ENCODE measurements at regions not wholly inside any gene's neighbourhood (a gene's known extent, or its start where the extent isn't known, plus 50 kb on each side); places are given as distances from the start of the nearest gene placed in this dataset.

GRCh38 chr21:17726047-17726829, 92.9 kb downstream of the C21orf91 start:
- H3K27me3 ChIP-seq (replicated peaks in 1 of 7): no peaks in the 10 kb centered on the region
- no peaks in the 10 kb centered on the region for H3K9me3 ChIP-seq
- no peak overlapping the region for H3K27ac ChIP-seq
- 92 to 97% (median 93%) methylated on average over 8 of the region's 8 CpGs for WGBS, 5 donors
- no peaks in the 10 kb centered on the region for H3K36me3 ChIP-seq
- intact Hi-C loops (cut with DNase I; ENCODE audit: low total_unique reads): no loop called here
- no peak for DNase-seq
- no peak overlapping the region for H3K4me3 ChIP-seq
- TF ChIP-seq POLR2A (IDR thresholded peaks at IDR 0.05) (no peak), CTCF (IDR thresholded peaks at IDR 0.05 in 8 of 11, conservative IDR thresholded peaks at IDR 0.05 in 3 of 11) (no peak), POLR2AphosphoS5 (IDR thresholded peaks at IDR 0.05) (no peak)
- peaks cover 0 to 7% (median 0%) of the 10 kb centered on the region in 6 donors for H3K4me1 ChIP-seq

GRCh38 chr21:17725339-17725738, 93.8 kb downstream of the C21orf91 start:
- DNase-seq: no peak
- intact Hi-C loops (cut with DNase I; ENCODE audit: low total_unique reads): no loop called here
- no peak for TF ChIP-seq CTCF (IDR thresholded peaks at IDR 0.05 in 8 of 11, conservative IDR thresholded peaks at IDR 0.05 in 3 of 11)
- TF ChIP-seq POLR2A (IDR thresholded peaks at IDR 0.05): no peak
- no peak for TF ChIP-seq POLR2AphosphoS5 (IDR thresholded peaks at IDR 0.05)
- Histone ChIP-seq H3K4me3 (no peak overlapping the region), H3K36me3 (no peaks in the 10 kb centered on the region), H3K9me3 (no peaks in the 10 kb centered on the region), H3K27ac (no peak overlapping the region), H3K27me3 (replicated peaks in 1 of 7) (no peaks in the 10 kb centered on the region), H3K4me1 (peaks cover 0 to under 1% (median 0%) of the 10 kb centered on the region in 6 donors)
- WGBS, 5 donors: 62 to 95% (median 87%) methylated on average over 3 of the region's 3 CpGs

- no peaks in the 10 kb centered on the region for H3K36me3 ChIP-seq
- no peak overlapping the region for H3K27ac ChIP-seq
- intact Hi-C loops (cut with DNase I; ENCODE audit: low total_unique reads): no loop called here
- H3K27me3 ChIP-seq (replicated peaks in 1 of 7): no peaks in the 10 kb centered on the region
- 88 to 100% (median 89%) methylated on average over 2 of the region's 2 CpGs for WGBS, 5 donors
- DNase-seq: no peak
- H3K4me1 ChIP-seq: no peaks in the 10 kb centered on the region
- peaks cover 0 to 8% (median 0%) of the 10 kb centered on the region in 8 donors for H3K9me3 ChIP-seq
- H3K4me3 ChIP-seq: no peak overlapping the region
- TF ChIP-seq POLR2A (IDR thresholded peaks at IDR 0.05) (no peak), POLR2AphosphoS5 (IDR thresholded peaks at IDR 0.05) (no peak), CTCF (IDR thresholded peaks at IDR 0.05 in 8 of 11, conservative IDR thresholded peaks at IDR 0.05 in 3 of 11) (no peak)
Measured at GRCh38 chr21:17712887-17713286, 100.2 kb upstream of the BTG3 start.

- TF ChIP-seq POLR2A (IDR thresholded peaks at IDR 0.05) (no peak), POLR2AphosphoS5 (IDR thresholded peaks at IDR 0.05) (no peak), CTCF (IDR thresholded peaks at IDR 0.05 in 8 of 11, conservative IDR thresholded peaks at IDR 0.05 in 3 of 11) (no peak)
- intact Hi-C loops (cut with DNase I; ENCODE audit: low total_unique reads): no loop called here
- no peaks in the 10 kb centered on the region for H3K4me1 ChIP-seq
- no peak overlapping the region for H3K27ac ChIP-seq
- no peak for DNase-seq
- no peak overlapping the region for H3K4me3 ChIP-seq
- peaks cover 0 to 8% (median 0%) of the 10 kb centered on the region in 8 donors for H3K9me3 ChIP-seq
- no peaks in the 10 kb centered on the region for H3K36me3 ChIP-seq
- H3K27me3 ChIP-seq (replicated peaks in 1 of 7): no peaks in the 10 kb centered on the region
Measured at GRCh38 chr21:17711896-17712295, 99.2 kb upstream of the BTG3 start.

All from spleen (tissue), 11 donors.